Tibial artery (tissue), 4 donors: ENCODE measurements at regions not wholly inside any gene's neighbourhood (a gene's known extent, or its start where the extent isn't known, plus 50 kb on each side); places are given as distances from the start of the nearest gene placed in this dataset.

Experiments used
- DNase-seq, 2 donors: peaks; one replicate each; pipeline ENCODE4 v3.0.0-alpha.2; 2019
- H3K27ac ChIP-seq, 2 donors: fragments of 200-600 bp; sonication (generic) in 1 of 2; 1 replicate in 1 of 2; 2 replicates in 1 of 2; pipeline ENCODE4 v1.5.1; 2018 to 2019; ENCODE audit warnings: mild to moderate bottlenecking in 1 of 2
- H3K27me3 ChIP-seq, 2 donors: fragments of 200-600 bp; sonication (generic) in 1 of 2; one replicate each; pipeline versions ENCODE4 v1.5.1 to v1.6.0; 2016 to 2019
- H3K36me3 ChIP-seq, 3 donors: fragments of 200-600 bp; sonication (generic) in 2 of 3; one replicate each; pipeline ENCODE4 v1.5.1; 2016 to 2019; ENCODE audit warnings: mild to moderate bottlenecking in 2 of 3
- H3K4me1 ChIP-seq, 4 donors: fragments of 200-600 bp; sonication (generic) in 2 of 4; 1 replicate in 3 of 4; 2 replicates in 1 of 4; pipeline ENCODE4 v1.5.1; 2016 to 2019
- H3K4me3 ChIP-seq, 2 donors: fragments of 200-600 bp; sonication (generic) in 1 of 2; 1 replicate in 1 of 2; 2 replicates in 1 of 2; pipeline ENCODE4 v1.5.1; 2018 to 2019; ENCODE audit warnings: mild to moderate bottlenecking in 2 of 2
- H3K9me3 ChIP-seq, 3 donors: fragments of 200-600 bp; sonication (generic) in 1 of 3; one replicate each; pipeline ENCODE4 v1.5.1; 2016 to 2019
- CTCF ChIP-seq, 2 experiments: fragments of 200-600 bp in 1 of 2; fragments of 450-650 bp in 1 of 2; IDR thresholded peaks; one replicate each; pipeline ENCODE4 v1.5.1; 2017 to 2019; ENCODE audit warnings: antibody characterized with exemption in 2 of 2, mild to moderate bottlenecking in 1 of 2, moderate library complexity in 1 of 2
- intact Hi-C: fragments of 100-400 bp; cut with DNase I; formaldehyde crosslinking; loops from one replicate; pipeline ENCODE4 v1.15.0; 2023; ENCODE audit warnings: low total_unique reads

GRCh38 chr6:139580592-139581484, 206.4 kb upstream of the CITED2 start:
- intact Hi-C loops: no loop called here
- Histone ChIP-seq H3K27me3 (no peaks in the 10 kb centered on the region), H3K4me3 (no peak overlapping the region), H3K27ac (no peak overlapping the region), H3K9me3 (no peaks in the 10 kb centered on the region), H3K4me1 (peaks cover 0 to 19% (median 10%) of the 10 kb centered on the region in 4 donors), H3K36me3 (no peaks in the 10 kb centered on the region)
- no peak for DNase-seq
- no peak for TF ChIP-seq CTCF (IDR thresholded peaks at IDR 0.05)

- no peaks in the 10 kb centered on the region for H3K27me3 ChIP-seq
- intact Hi-C loops: no loop called here
Measured at GRCh38 chr6:139577763-139578604, 203.5 kb upstream of the CITED2 start.

GRCh38 chr6:139577124-139577762, 202.8 kb upstream of the CITED2 start:
- H3K27ac ChIP-seq: peak overlapping the region; percentile 41 to 42
- H3K9me3 ChIP-seq: no peaks in the 10 kb centered on the region
- no peak for TF ChIP-seq CTCF (IDR thresholded peaks at IDR 0.05)
- no peaks in the 10 kb centered on the region for H3K27me3 ChIP-seq
- no peaks in the 10 kb centered on the region for H3K36me3 ChIP-seq
- peaks cover 0 to 19% (median 10%) of the 10 kb centered on the region in 4 donors for H3K4me1 ChIP-seq
- DNase-seq: no peak
- no peak overlapping the region for H3K4me3 ChIP-seq
- intact Hi-C loops: no loop called here

More at GRCh38 chr6:139577763-139578604, 203.5 kb upstream of the CITED2 start:
- Histone ChIP-seq H3K9me3 (no peaks in the 10 kb centered on the region), H3K4me3 (no peak overlapping the region), H3K4me1 (peaks cover 0 to 19% (median 10%) of the 10 kb centered on the region in 4 donors), H3K27ac (peak overlapping the region; percentile 41 to 42), H3K36me3 (no peaks in the 10 kb centered on the region)
- TF ChIP-seq CTCF (IDR thresholded peaks at IDR 0.05): no peak
- no peak for DNase-seq

- no peaks in the 10 kb centered on the region for H3K36me3 ChIP-seq
- no peak overlapping the region for H3K4me3 ChIP-seq
- H3K27me3 ChIP-seq: no peaks in the 10 kb centered on the region
- TF ChIP-seq CTCF (IDR thresholded peaks at IDR 0.05): no peak
- intact Hi-C loops: no loop called here
- H3K27ac ChIP-seq: no peak overlapping the region
- peaks cover 0 to 15% (median 5%) of the 10 kb centered on the region in 4 donors for H3K4me1 ChIP-seq
- no peaks in the 10 kb centered on the region for H3K9me3 ChIP-seq
- DNase-seq: no peak
Measured at GRCh38 chr6:139572001-139572400, 197.6 kb upstream of the CITED2 start.

GRCh38 chr6:139570166-139570565, 195.7 kb upstream of the CITED2 start:
- no peak overlapping the region for H3K27ac ChIP-seq
- intact Hi-C loops: no loop called here
- H3K36me3 ChIP-seq: no peaks in the 10 kb centered on the region

More at GRCh38 chr6:139570166-139570565, 195.7 kb upstream of the CITED2 start:
- H3K27me3 ChIP-seq: no peaks in the 10 kb centered on the region
- no peaks in the 10 kb centered on the region for H3K9me3 ChIP-seq
- H3K4me3 ChIP-seq: no peak overlapping the region
- DNase-seq: no peak
- TF ChIP-seq CTCF (IDR thresholded peaks at IDR 0.05): no peak
- H3K4me1 ChIP-seq: peaks cover 0 to 15% (median 5%) of the 10 kb centered on the region in 4 donors
